HEK293T (cell line): ENCODE measurements at regions not wholly inside any gene's neighbourhood (a gene's known extent, or its start where the extent isn't known, plus 50 kb on each side); places are given as distances from the start of the nearest gene placed in this dataset.

Source experiments
- ELF4 ChIP-seq: fragments of 450-650 bp; IDR thresholded peaks from 2 replicates; pipeline ENCODE4 v1.6.1; 2017; ENCODE audit warnings: antibody characterized with exemption
- L3MBTL2 ChIP-seq: fragments of 450-650 bp; conservative IDR thresholded peaks from 2 replicates; pipeline ENCODE4 v1.6.1; 2016; ENCODE audit warnings: mild to moderate bottlenecking
- TARDBP ChIP-seq: fragments of 450-650 bp; IDR thresholded peaks from 2 replicates; pipeline ENCODE4 v1.6.1; 2016
- TF ChIP-seq, protein P1 (sequence below): fragments of 450-650 bp; IDR thresholded peaks from 2 replicates; pipeline ENCODE4 v1.6.1; 2016

DNA sequence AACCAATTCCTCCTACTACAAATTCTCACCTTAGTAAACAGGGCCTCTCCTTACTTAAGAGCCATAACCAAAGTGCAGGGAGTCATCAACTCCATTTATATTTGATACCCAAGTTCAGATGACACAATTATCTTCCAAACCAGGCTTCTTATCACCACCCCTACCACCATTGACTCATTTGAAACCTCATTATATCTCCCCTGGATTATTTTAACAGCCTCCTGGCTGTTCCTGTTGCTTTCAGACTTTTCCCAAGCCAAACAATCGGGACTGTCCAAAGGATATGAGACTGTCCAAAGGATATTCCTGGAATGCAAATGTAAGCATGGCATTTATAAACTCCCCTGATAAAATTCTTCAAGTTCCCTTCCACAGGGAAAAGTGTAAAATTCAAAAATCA is 394.3 kb downstream of the MAFB start:
- TF ChIP-seq TARDBP = no peak
- TF ChIP-seq, protein P1, sequence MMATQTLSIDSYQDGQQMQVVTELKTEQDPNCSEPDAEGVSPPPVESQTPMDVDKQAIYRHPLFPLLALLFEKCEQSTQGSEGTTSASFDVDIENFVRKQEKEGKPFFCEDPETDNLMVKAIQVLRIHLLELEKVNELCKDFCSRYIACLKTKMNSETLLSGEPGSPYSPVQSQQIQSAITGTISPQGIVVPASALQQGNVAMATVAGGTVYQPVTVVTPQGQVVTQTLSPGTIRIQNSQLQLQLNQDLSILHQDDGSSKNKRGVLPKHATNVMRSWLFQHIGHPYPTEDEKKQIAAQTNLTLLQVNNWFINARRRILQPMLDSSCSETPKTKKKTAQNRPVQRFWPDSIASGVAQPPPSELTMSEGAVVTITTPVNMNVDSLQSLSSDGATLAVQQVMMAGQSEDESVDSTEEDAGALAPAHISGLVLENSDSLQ = no peak
- TF ChIP-seq ELF4 = no peak
- no peak for TF ChIP-seq L3MBTL2
